Psoas muscle (tissue), 7 donors: ENCODE measurements at regions not wholly inside any gene's neighbourhood (a gene's known extent, or its start where the extent isn't known, plus 50 kb on each side); places are given as distances from the start of the nearest gene placed in this dataset.

ENCODE experiments used
- ATAC-seq, 4 donors: fragments of 200-7000 bp; cut with Tn5 transposase; one replicate each; pipeline ENCODE4 v1.9.1; 2020; ENCODE audit warnings: moderate library complexity in 3 of 4, mild to moderate bottlenecking in 2 of 4
- DNase-seq, 2 donors: peaks; one replicate each; pipeline ENCODE4 v3.0.0-alpha.2; 2020
- H3K27ac ChIP-seq: fragments of 200-600 bp; one replicate; pipeline ENCODE4 v1.8.0; 2022
- H3K27me3 ChIP-seq, 3 donors: fragments of 200-600 bp in 1 of 3; one replicate each; pipeline versions ENCODE4 v1.6.1 to v1.8.0; 2013 to 2022; ENCODE audit warnings: low read length in 2 of 3, mild to moderate bottlenecking in 2 of 3, moderate library complexity in 1 of 3; ENCODE audit not compliant: insufficient read depth in 3 of 3
- H3K36me3 ChIP-seq, 2 donors: fragments of 200-600 bp in 1 of 2; one replicate each; pipeline versions ENCODE4 v1.6.1 to v1.8.0; 2013 to 2022; ENCODE audit warnings: low read depth in 1 of 2, mild to moderate bottlenecking in 1 of 2, moderate library complexity in 1 of 2; ENCODE audit not compliant: insufficient read depth in 1 of 2
- H3K4me1 ChIP-seq: fragments of 200-600 bp; one replicate; pipeline ENCODE4 v1.8.0; 2022
- H3K4me3 ChIP-seq: fragments of 200-600 bp; one replicate; pipeline ENCODE4 v1.8.0; 2022; ENCODE audit warnings: mild to moderate bottlenecking
- H3K9me3 ChIP-seq: fragments of 200-600 bp; one replicate; pipeline ENCODE4 v1.8.0; 2022
- WGBS, 3 donors: extraction: QIAGEN DNeasy Blood & Tissue Kit; methylation state at CpG; one replicate each; pipeline versions ENCODE4 v1.1.6 to v1.1.7; 2013; 5-methylcytosine and 5-hydroxymethylcytosine counted together
- intact Hi-C, 2 donors: fragments of 100-400 bp; cut with DNase I; formaldehyde crosslinking; loops; one replicate each; pipeline versions ENCODE4 v1.11.0 to v1.14.2; 2022
- TF ChIP-seq, protein P1 (sequence below): fragments of 200-600 bp; IDR thresholded peaks from one replicate; pipeline ENCODE4 v1.8.0; 2022; ENCODE audit warnings: antibody characterized with exemption
- donor health status: healthy with polysubstance abuse.
- donor health status: DM: no; HTN: no; CAD: no; lungs with moderate emphysema.
- donor health status: Bipolar disorder and iron deficiency.
- donor health status: healthy.
- donor health status: DM: yes; HTN: yes; CAD: no.
- donor health status: DM: no; HTN: no; CAD: no.
- donor health status: DM: yes; HTN: yes; CAD: no.

DNA sequence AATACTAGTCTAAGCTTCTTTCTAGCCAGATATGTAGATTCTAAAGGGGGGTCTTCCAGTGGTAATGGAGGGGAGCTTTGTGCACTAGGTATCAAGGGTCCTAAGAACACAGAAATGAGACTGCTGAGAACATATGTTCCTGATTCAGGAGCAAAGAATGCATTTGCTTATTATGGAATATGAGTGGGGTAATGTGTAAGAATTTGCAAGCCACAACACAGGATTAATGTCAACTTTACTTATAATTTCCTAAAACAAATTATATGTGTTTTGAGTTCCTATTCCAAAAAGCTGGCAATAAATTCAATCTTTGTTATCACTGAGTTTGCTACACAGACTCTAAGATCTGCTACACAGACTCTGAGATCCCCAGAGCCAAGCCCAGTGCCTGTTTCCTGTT, 357.0 kb upstream of the PTBP2 start:
- ATAC-seq (no peak), DNase-seq (no peak)
- H3K36me3 ChIP-seq = no peaks in the 10 kb centered on the region
- H3K9me3 ChIP-seq = no peaks in the 10 kb centered on the region
- intact Hi-C loops = no loop called here
- H3K4me1 ChIP-seq = no peaks in the 10 kb centered on the region
- no peak overlapping the region for H3K4me3 ChIP-seq
- H3K27ac ChIP-seq = no peak overlapping the region
- TF ChIP-seq, protein P1, sequence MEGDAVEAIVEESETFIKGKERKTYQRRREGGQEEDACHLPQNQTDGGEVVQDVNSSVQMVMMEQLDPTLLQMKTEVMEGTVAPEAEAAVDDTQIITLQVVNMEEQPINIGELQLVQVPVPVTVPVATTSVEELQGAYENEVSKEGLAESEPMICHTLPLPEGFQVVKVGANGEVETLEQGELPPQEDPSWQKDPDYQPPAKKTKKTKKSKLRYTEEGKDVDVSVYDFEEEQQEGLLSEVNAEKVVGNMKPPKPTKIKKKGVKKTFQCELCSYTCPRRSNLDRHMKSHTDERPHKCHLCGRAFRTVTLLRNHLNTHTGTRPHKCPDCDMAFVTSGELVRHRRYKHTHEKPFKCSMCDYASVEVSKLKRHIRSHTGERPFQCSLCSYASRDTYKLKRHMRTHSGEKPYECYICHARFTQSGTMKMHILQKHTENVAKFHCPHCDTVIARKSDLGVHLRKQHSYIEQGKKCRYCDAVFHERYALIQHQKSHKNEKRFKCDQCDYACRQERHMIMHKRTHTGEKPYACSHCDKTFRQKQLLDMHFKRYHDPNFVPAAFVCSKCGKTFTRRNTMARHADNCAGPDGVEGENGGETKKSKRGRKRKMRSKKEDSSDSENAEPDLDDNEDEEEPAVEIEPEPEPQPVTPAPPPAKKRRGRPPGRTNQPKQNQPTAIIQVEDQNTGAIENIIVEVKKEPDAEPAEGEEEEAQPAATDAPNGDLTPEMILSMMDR = no peak
- H3K27me3 ChIP-seq = no peaks in the 10 kb centered on the region

DNA sequence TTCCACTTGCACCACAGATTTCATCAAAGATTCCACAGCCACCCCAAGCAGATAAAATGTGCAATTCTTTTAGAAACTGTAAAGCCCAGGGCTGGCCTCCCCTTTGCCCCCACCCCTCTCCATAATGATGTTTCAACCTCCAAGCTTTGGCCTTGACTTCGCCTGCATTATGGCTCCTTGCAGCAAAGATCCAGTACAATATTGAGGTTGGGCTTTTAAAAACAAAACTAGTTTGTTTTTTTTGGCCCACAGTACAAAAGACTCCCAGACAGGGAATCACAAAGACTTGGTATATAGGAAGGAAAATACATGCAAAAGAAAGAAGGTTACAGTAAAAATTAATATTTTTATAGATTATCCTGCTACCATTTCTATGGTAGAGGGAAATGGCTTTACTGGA, 356.5 kb upstream of the PTBP2 start:
- no peak for ATAC-seq
- no peaks in the 10 kb centered on the region for H3K4me1 ChIP-seq
- TF ChIP-seq, protein P1 = no peak
- H3K9me3 ChIP-seq = no peaks in the 10 kb centered on the region
- intact Hi-C loops = no loop called here
- 53 to 67% (median 61%) methylated on average over 1 of the region's 1 CpG for WGBS, 3 donors
- no peak overlapping the region for H3K4me3 ChIP-seq
- no peaks in the 10 kb centered on the region for H3K36me3 ChIP-seq
- no peaks in the 10 kb centered on the region for H3K27me3 ChIP-seq
- no peak overlapping the region for H3K27ac ChIP-seq
- DNase-seq = no peak

DNA sequence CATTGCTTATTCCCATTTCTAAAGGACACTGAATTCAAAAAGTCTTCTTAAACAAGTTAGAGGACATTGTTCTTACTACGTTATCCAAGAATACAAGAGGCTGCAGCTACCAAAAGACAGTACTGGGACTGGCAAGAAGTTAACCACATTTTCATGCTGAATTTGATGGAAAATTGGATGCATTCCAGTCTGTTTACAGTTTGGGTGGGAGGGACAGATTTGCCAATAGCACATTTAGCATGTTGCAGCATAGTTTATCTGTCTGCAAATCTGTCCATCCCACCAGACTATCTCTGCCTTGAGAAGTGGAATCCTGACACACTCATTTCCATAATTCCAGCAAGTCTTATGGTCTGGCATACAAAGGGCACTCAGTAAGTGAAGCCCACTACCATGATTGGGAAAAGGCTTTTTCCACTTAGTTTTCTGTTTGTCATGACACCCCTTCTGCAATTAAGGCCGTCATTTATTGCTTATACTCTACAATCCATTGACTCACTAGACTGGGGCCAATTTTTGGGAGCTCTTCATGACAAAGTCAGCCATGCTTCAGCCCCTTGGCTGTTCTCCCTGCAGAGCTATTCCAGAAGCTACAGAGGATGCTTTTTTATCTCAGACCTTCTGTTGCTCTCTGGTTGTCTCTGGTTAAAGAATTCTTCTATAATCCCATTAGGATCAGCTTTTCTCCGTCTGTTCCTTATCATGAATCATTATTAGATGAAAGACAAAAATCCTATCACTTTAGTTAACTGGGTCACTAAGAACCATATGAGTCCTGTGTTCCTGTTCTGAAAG, 355.8 kb upstream of the PTBP2 start:
- no peak overlapping the region for H3K4me3 ChIP-seq
- TF ChIP-seq, protein P1 = no peak
- ATAC-seq = no peak
- H3K27me3 ChIP-seq = no peaks in the 10 kb centered on the region
- DNase-seq = no peak
- no peaks in the 10 kb centered on the region for H3K4me1 ChIP-seq
- no peaks in the 10 kb centered on the region for H3K9me3 ChIP-seq
- H3K27ac ChIP-seq = no peak overlapping the region
- no peaks in the 10 kb centered on the region for H3K36me3 ChIP-seq
- intact Hi-C loops = no loop called here
- 30 to 47% (median 46%) methylated on average over 3 of the region's 3 CpGs for WGBS, 3 donors

DNA sequence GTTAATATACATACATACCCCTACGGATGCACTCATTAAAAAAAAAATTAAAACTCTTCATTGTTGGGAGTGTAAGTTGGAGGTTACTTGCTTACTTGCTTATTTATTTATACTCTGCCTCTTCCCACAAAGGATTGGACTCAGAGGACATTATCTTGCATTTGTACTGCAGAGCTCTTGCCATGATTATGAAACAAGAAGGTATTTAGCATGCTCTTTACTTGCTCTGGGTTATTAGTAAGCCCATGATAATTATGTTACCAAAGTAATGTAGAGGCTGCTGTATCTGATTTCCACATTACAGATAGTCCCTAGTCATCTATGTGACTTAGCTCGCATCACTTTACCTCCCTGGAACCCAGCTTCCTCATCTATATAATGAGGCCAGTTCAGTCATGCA, 355.1 kb upstream of the PTBP2 start:
- Histone ChIP-seq H3K36me3 (no peaks in the 10 kb centered on the region), H3K4me1 (no peaks in the 10 kb centered on the region), H3K9me3 (no peaks in the 10 kb centered on the region), H3K27me3 (no peaks in the 10 kb centered on the region), H3K27ac (no peak overlapping the region), H3K4me3 (no peak overlapping the region)
- TF ChIP-seq, protein P1 = no peak
- intact Hi-C loops = no loop called here
- no peak for ATAC-seq
- DNase-seq = no peak
- WGBS, 3 donors = 89 to 92% (median 92%) methylated on average over 2 of the region's 2 CpGs

DNA sequence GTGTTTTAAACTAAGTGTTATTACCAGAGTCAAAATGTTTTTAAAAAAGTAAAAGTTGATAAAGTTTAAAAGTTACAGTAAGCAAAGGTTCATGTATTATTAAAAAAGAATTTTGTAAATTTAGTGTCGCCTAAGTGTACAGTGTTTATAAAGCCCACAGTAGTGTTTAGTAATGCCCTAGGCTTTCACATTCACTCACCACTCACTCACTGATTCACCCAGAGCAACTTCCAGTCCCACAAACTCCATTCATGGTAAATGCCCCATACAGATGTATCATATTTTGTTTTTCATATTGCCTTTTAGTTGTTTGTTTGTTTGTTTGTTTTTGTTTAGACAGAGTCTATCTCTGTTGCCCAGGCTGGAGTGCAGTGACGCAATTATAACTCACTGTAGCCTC, 353.8 kb upstream of the PTBP2 start:
- no peak for ATAC-seq
- WGBS, 3 donors = 93 to 98% (median 98%) methylated on average over 2 of the region's 2 CpGs
- intact Hi-C loops = no loop called here

More for the DNA sequence above, 353.8 kb upstream of the PTBP2 start:
- Histone ChIP-seq H3K4me3 (no peak overlapping the region), H3K27ac (no peak overlapping the region), H3K27me3 (no peaks in the 10 kb centered on the region), H3K4me1 (no peaks in the 10 kb centered on the region), H3K9me3 (no peaks in the 10 kb centered on the region), H3K36me3 (no peaks in the 10 kb centered on the region)
- TF ChIP-seq, protein P1 = no peak
- no peak for DNase-seq
